Globus pallidus (tissue), 1 donor: ENCODE measurements at regions not wholly inside any gene's neighbourhood (a gene's known extent, or its start where the extent isn't known, plus 50 kb on each side); places are given as distances from the start of the nearest gene placed in this dataset.
"Not testable (repeated sequence)": the region's sequence is repeated elsewhere in the genome, so short reads cannot be mapped to it uniquely, and the experiment has no call there.

Source experiments
- DNase-seq: peaks from one replicate; pipeline ENCODE4 v3.0.0-alpha.2; 2015; ENCODE audit warnings: low spot score

- DNase-seq = no peak
Observed at GRCh38 chr12:111154147-111154834, 214.6 kb downstream of the PHETA1 start.

GRCh38 chr12:111152561-111152960 is 216.3 kb downstream of the PHETA1 start:
- DNase-seq = no peak

DNA sequence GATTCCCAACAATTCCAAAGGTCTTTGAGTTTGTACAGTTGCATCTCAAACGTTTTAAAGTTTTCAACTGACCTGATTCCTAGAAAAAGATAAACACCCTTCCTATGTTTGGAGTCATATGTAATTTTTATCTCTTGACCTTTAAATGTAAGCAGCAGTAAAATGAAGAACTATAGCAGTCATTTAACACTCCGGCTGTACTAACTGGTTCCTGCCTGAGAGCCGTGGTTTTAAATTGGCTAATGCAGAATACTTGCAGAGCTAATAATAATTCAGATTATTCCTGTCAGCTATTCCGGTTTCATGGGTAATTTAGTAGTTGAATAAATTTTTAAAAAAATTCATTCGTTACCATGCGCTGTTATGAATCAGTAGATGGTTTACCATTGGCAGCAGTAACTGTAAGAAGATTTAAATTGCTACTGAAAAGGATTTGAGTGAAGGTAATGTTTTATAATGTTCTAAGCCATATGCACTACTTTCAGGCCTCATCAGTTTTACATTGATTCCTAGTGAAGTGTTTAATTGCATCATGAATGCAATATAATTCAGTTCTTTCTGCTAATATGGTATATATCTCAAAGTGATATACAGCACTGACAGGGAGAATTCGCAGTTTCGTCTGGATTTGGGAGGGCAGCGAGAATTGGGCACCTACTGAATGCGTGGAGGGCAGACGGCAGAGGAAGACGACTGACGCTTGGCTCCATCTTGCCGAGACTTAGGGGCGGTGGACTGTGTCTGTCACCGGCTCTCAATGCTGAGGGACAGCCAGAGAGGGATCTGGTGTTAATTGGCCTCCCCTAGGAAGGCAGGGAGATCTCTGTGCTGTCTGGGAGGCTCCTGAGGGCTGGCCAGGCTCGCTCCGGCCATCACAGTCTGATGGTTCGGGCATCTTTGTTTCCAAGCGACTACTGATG is 217.7 kb downstream of the PHETA1 start:
- no peak for DNase-seq

DNA sequence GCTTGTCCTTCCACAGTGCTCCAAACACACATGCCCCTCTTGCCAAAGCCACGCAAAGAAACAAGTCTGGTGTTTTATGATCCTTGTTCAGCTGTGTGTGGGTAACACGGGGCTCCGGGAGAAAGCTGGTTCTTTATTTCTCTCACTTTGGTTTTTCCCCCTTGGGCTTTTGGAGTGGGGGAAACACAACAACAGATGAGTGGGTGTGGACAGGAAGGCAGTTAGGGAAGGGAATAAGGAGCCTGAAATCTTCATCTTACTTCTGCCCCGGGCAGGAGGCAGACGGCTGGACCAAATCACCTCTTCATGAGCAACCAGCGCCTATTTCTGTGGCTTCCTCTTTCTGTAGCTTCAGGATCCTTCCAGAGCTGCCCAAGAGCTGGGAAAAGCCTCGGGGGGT is 218.5 kb downstream of the PHETA1 start:
- DNase-seq = no peak

DNA sequence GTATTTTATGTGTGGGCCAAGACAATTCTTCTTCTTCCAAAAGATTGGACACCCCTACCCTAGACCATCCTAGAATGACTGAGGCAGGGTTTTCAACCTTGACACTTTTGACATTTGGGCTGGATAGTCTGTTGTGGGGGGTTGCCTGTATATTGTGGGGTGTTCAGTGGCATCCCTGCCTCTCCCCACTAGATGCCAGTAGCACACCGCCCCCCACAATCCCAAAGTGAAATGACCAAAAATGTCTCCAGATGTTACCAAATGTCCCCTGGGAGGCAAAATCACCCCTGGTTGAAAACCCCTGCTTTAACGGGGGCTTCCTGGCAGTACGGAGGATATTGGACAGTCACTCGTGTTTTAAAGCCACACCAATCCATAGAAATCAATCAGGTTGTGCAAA is 219.6 kb downstream of the PHETA1 start:
- no peak for DNase-seq

GRCh38 chr12:111148005-111148404 is 220.9 kb downstream of the PHETA1 start:
- no peak for DNase-seq

GRCh38 chr12:111143271-111143670 is 222.9 kb upstream of the MYL2 start:
- no peak for DNase-seq

- no peak for DNase-seq
Observed at GRCh38 chr12:111141205-111141604, 220.8 kb upstream of the MYL2 start.

- DNase-seq = no peak
Observed at GRCh38 chr12:111138016-111138415, 217.6 kb upstream of the MYL2 start.

DNA sequence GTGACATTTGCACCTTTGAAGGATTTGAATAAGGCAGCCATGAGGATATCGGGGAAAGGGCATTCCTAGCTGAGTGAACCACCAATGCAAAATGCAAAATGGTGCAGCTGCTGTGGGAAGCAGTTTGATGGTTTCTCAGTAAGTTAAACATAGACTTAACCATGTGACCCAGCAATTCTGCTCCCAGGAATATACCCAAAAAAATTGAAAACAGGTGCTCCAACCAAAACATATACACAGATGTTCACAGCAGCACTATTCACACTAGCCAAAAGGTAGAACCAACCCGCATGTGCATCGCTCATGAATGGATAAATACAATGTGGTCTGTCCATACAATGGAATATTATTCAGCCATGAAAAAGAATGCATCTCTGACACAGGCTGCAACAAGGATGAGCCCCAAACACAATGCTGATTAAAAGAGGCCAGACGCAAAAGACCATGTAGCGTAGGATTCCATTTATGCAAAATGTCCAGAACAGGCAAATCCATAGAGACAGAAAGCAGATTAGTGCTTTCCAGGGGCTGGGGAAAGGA is 215.0 kb upstream of the MYL2 start:
- DNase-seq = no peak

DNA sequence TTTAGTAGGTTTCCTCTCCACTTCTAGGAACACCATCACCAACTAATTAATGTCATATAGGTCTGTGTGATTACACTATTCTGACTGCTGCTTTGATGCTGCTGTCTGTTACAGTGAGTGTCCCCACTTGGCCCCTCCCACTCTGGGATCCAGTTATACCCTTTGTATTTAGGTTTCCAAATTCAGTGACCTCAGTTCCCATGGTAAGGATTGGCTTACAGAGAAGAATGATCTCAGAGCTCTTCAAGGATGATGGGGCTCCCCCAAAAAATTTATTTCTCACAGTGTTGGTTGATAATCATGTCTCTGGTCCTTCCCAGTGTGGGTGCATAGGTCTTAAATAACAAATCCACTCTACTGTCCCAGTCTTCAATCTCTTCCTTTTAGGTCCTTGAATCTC is 210.0 kb upstream of the MYL2 start:
- no peak for DNase-seq

- DNase-seq = no peak
Observed at GRCh38 chr12:111129149-111129767, 208.9 kb upstream of the MYL2 start.

DNA sequence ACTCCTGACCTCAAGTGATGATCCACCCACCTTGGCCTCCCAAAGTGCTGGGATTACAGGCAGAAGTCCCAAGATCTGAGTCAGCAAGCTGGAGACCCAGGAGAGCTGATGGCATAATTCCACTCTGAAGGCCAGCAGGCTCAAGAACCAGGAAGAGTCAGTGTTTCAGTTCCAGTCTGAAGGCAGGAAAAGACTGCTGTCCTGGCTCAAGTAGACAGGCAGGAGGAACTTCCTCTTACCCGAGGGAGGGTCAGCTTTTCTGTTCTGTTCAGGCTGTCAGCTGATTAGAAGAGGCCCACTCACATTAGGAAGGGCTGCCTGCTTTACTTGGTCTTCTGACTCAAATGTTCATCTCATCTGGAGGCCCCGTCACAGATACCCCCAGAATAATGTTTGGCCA is 206.0 kb upstream of the MYL2 start:
- DNase-seq = peak; percentile 55

DNA sequence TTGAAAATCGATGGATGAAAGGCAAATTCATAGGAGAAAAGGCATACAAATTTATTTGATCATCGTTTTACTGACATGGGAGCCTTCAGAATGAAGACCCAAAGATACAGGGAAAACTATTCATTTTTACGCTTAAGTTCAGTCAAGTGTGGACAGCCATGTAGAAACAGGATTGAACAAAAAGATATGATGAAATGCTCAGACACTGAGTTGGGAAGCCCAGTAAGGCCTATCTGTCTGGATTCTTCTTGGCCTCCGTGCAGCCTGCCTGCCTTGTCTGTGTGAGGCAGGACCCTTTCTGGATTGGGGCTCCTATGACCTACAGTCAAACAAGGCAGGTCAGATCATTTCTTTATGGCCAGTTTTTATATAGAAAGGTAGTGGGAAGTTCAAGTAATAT is 203.8 kb upstream of the MYL2 start:
- no peak for DNase-seq

DNA sequence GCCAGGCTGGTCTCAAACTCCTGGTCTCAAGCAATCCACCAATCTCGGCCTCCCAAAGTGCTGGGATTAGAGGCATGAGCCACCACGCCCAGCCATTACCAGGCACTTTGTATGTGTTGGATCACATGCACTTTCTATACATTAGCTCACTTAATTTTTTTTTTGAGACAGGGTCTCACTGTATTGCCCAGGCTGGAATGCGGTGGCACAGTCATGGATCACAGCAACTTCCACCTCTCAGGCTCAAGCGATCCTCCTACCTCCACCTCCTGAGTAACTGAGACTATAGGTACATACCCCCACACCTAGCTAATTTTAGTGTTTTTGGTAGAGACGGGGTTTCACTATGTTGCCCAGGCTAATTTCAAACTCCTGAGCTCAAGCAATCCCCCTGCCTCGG is 203.0 kb upstream of the MYL2 start:
- no peak for DNase-seq

GRCh38 chr12:111122458-111122878 is 202.1 kb upstream of the MYL2 start:
- DNase-seq = no peak

- no peak for DNase-seq
Observed at GRCh38 chr12:111121840-111122239, 201.5 kb upstream of the MYL2 start.

DNA sequence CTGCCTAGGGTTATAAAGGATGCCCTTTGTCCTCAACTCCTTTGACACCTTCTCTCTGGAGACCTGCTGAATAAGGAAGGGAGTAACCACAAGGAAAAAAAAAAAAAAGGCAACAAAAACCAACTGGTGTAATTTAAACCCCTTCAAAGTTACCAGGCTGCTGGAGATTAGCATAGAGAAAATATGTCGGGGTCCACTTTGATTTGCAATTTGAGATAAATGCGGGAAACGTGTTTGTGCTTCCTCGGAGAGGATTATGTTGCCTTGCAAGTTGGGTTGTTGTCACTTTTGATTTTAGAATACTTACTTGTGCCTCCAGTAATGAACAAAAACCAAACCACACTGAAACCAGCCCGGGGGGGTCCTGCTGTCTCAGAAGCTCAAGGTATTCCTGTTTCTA is 200.2 kb upstream of the MYL2 start:
- no peak for DNase-seq

DNA sequence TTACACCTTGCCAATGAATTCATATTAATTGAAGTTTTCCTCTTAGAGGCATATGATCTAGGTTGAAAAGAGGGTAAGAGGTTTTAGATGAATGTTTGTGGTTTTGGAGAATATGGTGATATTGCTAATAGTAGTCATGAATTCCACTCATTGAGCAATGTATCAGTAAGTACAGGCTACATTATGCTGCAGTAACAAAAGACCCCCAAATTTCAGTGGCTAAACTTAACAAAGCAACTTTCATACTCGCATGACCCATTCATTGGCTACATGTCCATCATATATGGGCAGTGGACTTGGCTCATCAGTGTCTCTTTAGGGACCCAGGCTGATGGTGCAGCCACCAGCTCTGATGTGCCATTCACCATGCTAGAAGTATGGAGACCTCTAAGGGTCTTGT is 196.6 kb upstream of the MYL2 start:
- DNase-seq = no peak

DNA sequence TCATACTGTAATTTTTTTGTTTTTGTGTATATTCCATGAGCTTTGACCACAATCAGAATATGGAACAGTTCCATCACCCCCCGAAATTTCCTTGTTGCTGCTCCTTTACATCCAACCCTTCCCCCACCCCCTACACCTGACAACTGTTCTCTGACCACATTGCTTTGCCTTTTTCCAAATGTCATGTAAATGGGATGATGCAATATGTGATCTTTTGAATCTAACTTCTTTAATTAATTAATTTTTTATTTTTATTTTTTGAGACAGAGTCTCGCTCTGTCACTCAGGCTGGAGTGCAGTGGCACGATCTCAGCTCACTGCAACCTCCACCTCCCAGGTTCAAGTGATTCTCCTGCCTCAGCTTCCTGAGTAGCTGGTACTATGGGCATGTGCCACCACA is 192.9 kb upstream of the MYL2 start:
- DNase-seq = not testable (repeated sequence)

DNA sequence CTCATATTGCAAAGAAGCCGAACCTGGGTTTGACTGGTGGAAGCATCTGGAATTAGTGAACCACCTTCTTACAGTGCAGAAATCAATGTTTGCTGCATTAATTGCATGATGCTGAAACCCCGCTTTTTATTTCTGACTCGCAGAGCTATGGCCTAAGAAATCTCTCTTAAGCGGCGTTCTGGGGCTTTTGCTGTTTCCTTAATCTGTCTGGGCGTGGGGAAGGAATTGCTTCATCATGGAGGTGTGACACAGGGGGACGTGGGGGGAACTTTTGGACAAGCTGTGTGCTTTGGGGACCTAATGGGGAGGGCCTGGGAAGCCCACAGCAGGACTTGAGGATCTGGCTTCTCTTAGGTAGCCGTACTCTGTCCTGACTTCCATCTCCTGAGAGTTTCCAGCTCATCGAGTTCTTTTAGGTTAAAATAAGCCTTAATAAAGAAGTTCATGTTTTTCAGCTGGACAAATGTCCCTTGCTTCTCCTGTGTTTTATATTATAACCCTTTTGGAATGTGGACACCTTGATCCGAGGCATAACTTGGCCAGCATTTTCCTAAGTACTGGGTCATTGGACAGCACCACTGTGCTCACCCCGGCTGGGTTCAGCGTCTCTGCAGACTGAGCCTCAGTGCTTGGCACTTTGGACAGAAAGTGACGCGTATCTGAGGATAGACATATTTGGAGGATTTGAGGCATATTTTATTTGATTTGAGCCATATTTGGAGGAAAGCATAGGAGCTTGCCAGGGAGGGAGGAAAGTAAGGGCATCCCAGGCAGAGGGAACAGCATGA is 192.1 kb upstream of the MYL2 start:
- DNase-seq = no peak

GRCh38 chr12:111111681-111112080 is 191.3 kb upstream of the MYL2 start:
- DNase-seq = peak; percentile 8
